Uterus (tissue), 2 donors: ENCODE measurements at regions not wholly inside any gene's neighbourhood (a gene's known extent, or its start where the extent isn't known, plus 50 kb on each side); places are given as distances from the start of the nearest gene placed in this dataset.

Source experiments
- POLR2A ChIP-seq, 2 donors: fragments of 450-650 bp; IDR thresholded peaks; one replicate each; pipeline ENCODE4 v1.6.1; 2016; ENCODE audit warnings: antibody characterized with exemption in 2 of 2, mild to moderate bottlenecking in 1 of 2, moderate library complexity in 1 of 2
- TF ChIP-seq, protein P1 (sequence below), 4 experiments: fragments of 200-600 bp in 2 of 4; fragments of 450-650 bp in 2 of 4; sonication (generic) in 2 of 4; IDR thresholded peaks; one replicate each; pipeline ENCODE4 v1.5.1; 2016 to 2019; ENCODE audit warnings: antibody characterized with exemption in 4 of 4, mild to moderate bottlenecking in 2 of 4, moderate library complexity in 1 of 4

DNA sequence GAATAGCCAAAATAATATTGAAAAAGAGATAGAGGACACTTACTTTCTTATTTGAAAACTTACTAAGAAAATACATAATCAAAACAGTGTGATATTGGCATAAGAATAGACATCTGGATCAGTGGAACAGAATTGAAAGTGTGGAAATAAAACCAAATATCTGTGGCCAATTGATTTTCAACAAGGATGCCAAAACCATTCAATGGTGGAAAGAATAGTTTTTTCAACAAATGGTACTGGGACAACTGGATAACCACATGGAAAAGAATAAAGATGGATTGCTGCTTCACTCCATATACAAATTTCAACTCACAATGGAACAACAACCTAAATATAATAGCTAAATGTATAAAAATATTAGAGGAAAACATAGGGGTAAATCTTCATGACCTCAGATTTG is 152.5 kb upstream of the GPR149 start:
- TF ChIP-seq, protein P1, sequence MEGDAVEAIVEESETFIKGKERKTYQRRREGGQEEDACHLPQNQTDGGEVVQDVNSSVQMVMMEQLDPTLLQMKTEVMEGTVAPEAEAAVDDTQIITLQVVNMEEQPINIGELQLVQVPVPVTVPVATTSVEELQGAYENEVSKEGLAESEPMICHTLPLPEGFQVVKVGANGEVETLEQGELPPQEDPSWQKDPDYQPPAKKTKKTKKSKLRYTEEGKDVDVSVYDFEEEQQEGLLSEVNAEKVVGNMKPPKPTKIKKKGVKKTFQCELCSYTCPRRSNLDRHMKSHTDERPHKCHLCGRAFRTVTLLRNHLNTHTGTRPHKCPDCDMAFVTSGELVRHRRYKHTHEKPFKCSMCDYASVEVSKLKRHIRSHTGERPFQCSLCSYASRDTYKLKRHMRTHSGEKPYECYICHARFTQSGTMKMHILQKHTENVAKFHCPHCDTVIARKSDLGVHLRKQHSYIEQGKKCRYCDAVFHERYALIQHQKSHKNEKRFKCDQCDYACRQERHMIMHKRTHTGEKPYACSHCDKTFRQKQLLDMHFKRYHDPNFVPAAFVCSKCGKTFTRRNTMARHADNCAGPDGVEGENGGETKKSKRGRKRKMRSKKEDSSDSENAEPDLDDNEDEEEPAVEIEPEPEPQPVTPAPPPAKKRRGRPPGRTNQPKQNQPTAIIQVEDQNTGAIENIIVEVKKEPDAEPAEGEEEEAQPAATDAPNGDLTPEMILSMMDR (IDR thresholded peaks at IDR 0.05), result no peak
- no peak for TF ChIP-seq POLR2A (IDR thresholded peaks at IDR 0.05)
